H9 (cell line): ENCODE measurements at regions not wholly inside any gene's neighbourhood (a gene's known extent, or its start where the extent isn't known, plus 50 kb on each side); places are given as distances from the start of the nearest gene placed in this dataset.
"Not testable (repeated sequence)": the region's sequence is repeated elsewhere in the genome, so short reads cannot be mapped to it uniquely, and the experiment has no call there.

Experiments used
- DNase-seq: peaks from one replicate; pipeline ENCODE4 v3.0.0-alpha.2; 2017
- H2AFZ ChIP-seq: one replicate; pipeline ENCODE4 v1.6.1; 2013; ENCODE audit warnings: mild to moderate bottlenecking, low read length, control low read depth, moderate library complexity
- H2AK5ac ChIP-seq: 2 replicates; pipeline ENCODE4 v1.6.1; 2013; ENCODE audit warnings: low read length, control low read depth, mixed read lengths; ENCODE audit not compliant: insufficient read length
- H2BK120ac ChIP-seq: one replicate; pipeline ENCODE4 v1.6.1; 2013; ENCODE audit warnings: low read depth, mild to moderate bottlenecking, low read length, control low read depth, inconsistent platforms; ENCODE audit not compliant: poor library complexity, severe bottlenecking
- H2BK12ac ChIP-seq: 2 replicates; pipeline ENCODE4 v1.6.1; 2013; ENCODE audit warnings: low read length, control low read depth, mixed read lengths, low read depth; ENCODE audit not compliant: insufficient read length
- H2BK15ac ChIP-seq: 2 replicates; pipeline ENCODE4 v1.6.1; 2013; ENCODE audit warnings: low read depth, low read length, control low read depth
- H2BK20ac ChIP-seq: one replicate; pipeline ENCODE4 v1.6.1; 2013; ENCODE audit warnings: low read depth, mild to moderate bottlenecking, low read length, control low read depth, inconsistent platforms; ENCODE audit not compliant: poor library complexity, severe bottlenecking
- H2BK5ac ChIP-seq: 2 replicates; pipeline ENCODE4 v1.6.1; 2013; ENCODE audit warnings: low read length, control low read depth, mixed read lengths; ENCODE audit not compliant: insufficient read length
- H3K14ac ChIP-seq: 2 replicates; pipeline ENCODE4 v1.6.1; 2013; ENCODE audit warnings: low read length, control low read depth; ENCODE audit not compliant: insufficient read depth
- H3K18ac ChIP-seq: 2 replicates; pipeline ENCODE4 v1.6.1; 2013; ENCODE audit warnings: low read depth, mild to moderate bottlenecking, mixed read lengths, low read length, control low read depth; ENCODE audit not compliant: insufficient read length
- H3K23ac ChIP-seq: 2 replicates; pipeline ENCODE4 v1.6.1; 2013; ENCODE audit warnings: low read length, control low read depth, mixed read lengths, low read depth; ENCODE audit not compliant: insufficient read length
- H3K23me2 ChIP-seq: 2 replicates; pipeline ENCODE4 v1.6.1; 2013; ENCODE audit warnings: low read depth, mild to moderate bottlenecking, mixed read lengths, low read length, control low read depth; ENCODE audit not compliant: insufficient read length, poor library complexity, severe bottlenecking
- H3K27ac ChIP-seq: 2 replicates; pipeline ENCODE4 v1.5.1; 2013; ENCODE audit warnings: low read length, control low read depth, mixed read lengths, low read depth; ENCODE audit not compliant: insufficient read length
- H3K27me3 ChIP-seq: 2 replicates; pipeline ENCODE4 v1.6.1; 2013; ENCODE audit warnings: low read length, control low read depth, inconsistent platforms; ENCODE audit not compliant: insufficient read depth
- H3K4ac ChIP-seq: 2 replicates; pipeline ENCODE4 v1.6.1; 2013; ENCODE audit warnings: low read depth, mild to moderate bottlenecking, control low read depth, inconsistent platforms, low read length, moderate library complexity
- H3K4me1 ChIP-seq: 2 replicates; pipeline ENCODE4 v1.6.1; 2013; ENCODE audit warnings: low read length, control low read depth, inconsistent platforms; ENCODE audit not compliant: insufficient read depth
- H3K4me2 ChIP-seq: 2 replicates; pipeline ENCODE4 v1.6.1; 2013; ENCODE audit warnings: low read length, control low read depth, mixed read lengths; ENCODE audit not compliant: insufficient read length, insufficient read depth
- H3K56ac ChIP-seq: 2 replicates; pipeline ENCODE4 v1.6.1; 2013; ENCODE audit warnings: low read depth, mild to moderate bottlenecking, mixed read lengths, low read length, control low read depth; ENCODE audit not compliant: insufficient read length
- H3K79me1 ChIP-seq: 2 replicates; pipeline ENCODE4 v1.6.1; 2013; ENCODE audit warnings: low read depth, mild to moderate bottlenecking, moderate library complexity, low read length, control low read depth, inconsistent platforms; ENCODE audit not compliant: insufficient read depth, poor library complexity, severe bottlenecking
- H3K79me2 ChIP-seq: 2 replicates; pipeline ENCODE4 v1.6.1; 2013; ENCODE audit warnings: low read length, control low read depth, inconsistent platforms; ENCODE audit not compliant: insufficient read depth
- H3K9ac ChIP-seq: 2 replicates; pipeline ENCODE4 v1.6.1; 2013; ENCODE audit warnings: low read length, control low read depth, mixed read lengths; ENCODE audit not compliant: insufficient read length; ENCODE audit errors: extremely low read depth
- H3K9me3 ChIP-seq: one replicate; pipeline ENCODE4 v1.6.1; 2013; ENCODE audit warnings: low read depth, low read length, inconsistent platforms; ENCODE audit not compliant: control insufficient read depth
- H3T11ph ChIP-seq: one replicate; pipeline ENCODE4 v1.6.1; 2013; ENCODE audit warnings: mild to moderate bottlenecking, low read length, control low read depth, inconsistent platforms
- H4K20me1 ChIP-seq: one replicate; pipeline ENCODE4 v1.6.1; 2013; ENCODE audit not compliant: control insufficient read depth, insufficient read length, insufficient read depth
- H4K5ac ChIP-seq: 2 replicates; pipeline ENCODE4 v1.6.1; 2013; ENCODE audit warnings: low read depth, mild to moderate bottlenecking, mixed read lengths, low read length, control low read depth; ENCODE audit not compliant: insufficient read length
- H4K8ac ChIP-seq: replicated peaks from 2 replicates; pipeline ENCODE4 v1.6.1; 2013; ENCODE audit warnings: low read length, control low read depth, mixed read lengths, low read depth; ENCODE audit not compliant: insufficient read length
- H4K91ac ChIP-seq: 2 replicates; pipeline ENCODE4 v1.6.1; 2013; ENCODE audit warnings: low read depth, mild to moderate bottlenecking, moderate library complexity, mixed read lengths, low read length, control low read depth; ENCODE audit not compliant: insufficient read length
- H3K27ac Mint-ChIP-seq, 3 experiments: 2 replicates in 2 of 3; 3 replicates in 1 of 3; pipeline ENCODE4 v1.8.0; 2020 to 2021; ENCODE audit warnings: mixed read lengths in 3 of 3, mild to moderate bottlenecking in 1 of 3, moderate library complexity in 1 of 3
- H3K27me3 Mint-ChIP-seq: 2 replicates; pipeline ENCODE4 v1.8.0; 2021; ENCODE audit warnings: low read depth, mild to moderate bottlenecking, moderate library complexity, mixed read lengths
- H3K36me3 Mint-ChIP-seq, 3 experiments: 2 replicates in 2 of 3; 3 replicates in 1 of 3; pipeline ENCODE4 v1.8.0; 2020 to 2021; ENCODE audit warnings: low read depth in 3 of 3, mixed read lengths in 3 of 3; ENCODE audit not compliant: insufficient read depth in 1 of 3
- H3K4me1 Mint-ChIP-seq, 2 experiments: 2 replicates each; pipeline ENCODE4 v1.8.0; 2020; ENCODE audit warnings: mixed read lengths in 2 of 2
- H3K4me3 Mint-ChIP-seq, 2 experiments: 2 replicates in 1 of 2; 3 replicates in 1 of 2; pipeline ENCODE4 v1.8.0; 2020 to 2021; ENCODE audit warnings: mild to moderate bottlenecking in 2 of 2, mixed read lengths in 2 of 2, moderate library complexity in 1 of 2
- H3K9me3 Mint-ChIP-seq, 2 experiments: 2 replicates in 1 of 2; 3 replicates in 1 of 2; pipeline ENCODE4 v1.8.0; 2020; ENCODE audit warnings: mild to moderate bottlenecking in 2 of 2, mixed read lengths in 2 of 2, moderate library complexity in 1 of 2
- CTCF ChIP-seq: fragments of 200-600 bp; sonication (generic); conservative IDR thresholded peaks from 3 replicates; pipeline ENCODE4 v1.8.0; 2021; ENCODE audit warnings: antibody characterized with exemption, mild to moderate bottlenecking
- WGBS: extraction: QIAGEN DNeasy Blood & Tissue Kit; methylation state at CpG from one replicate; pipeline ENCODE4 v1.1.7; 2013; ENCODE audit warnings: missing lambda C conversion rate, low lambda C conversion rate, mixed read lengths; ENCODE audit not compliant: insufficient read length; ENCODE audit errors: extremely low coverage; 5-methylcytosine and 5-hydroxymethylcytosine counted together

GRCh38 chr11:41536021-41536568 is 76.6 kb upstream of the LRRC4C start:
- H4K91ac ChIP-seq, result no peak overlapping the region
- DNase-seq, result no peak
- H3K79me2 ChIP-seq, result no peaks in the 10 kb centered on the region
- no peak overlapping the region for H3K27ac Mint-ChIP-seq
- no peak overlapping the region for H3T11ph ChIP-seq
- no peak overlapping the region for H2AK5ac ChIP-seq
- peaks cover 2% of the 10 kb centered on the region; the same call in 1 of the 2 replicates for H3K4me1 ChIP-seq
- no peaks in the 10 kb centered on the region for H3K36me3 Mint-ChIP-seq
- H3K4me2 ChIP-seq, result no peak overlapping the region
- H3K27me3 ChIP-seq, result no peaks in the 10 kb centered on the region
- no peak overlapping the region for H3K27ac ChIP-seq
- H3K4me1 Mint-ChIP-seq, result peaks cover 15 to 25% of the 10 kb centered on the region in 2 experiments
- no peak overlapping the region for H4K8ac ChIP-seq
- H3K56ac ChIP-seq, result no peak overlapping the region
- H2BK12ac ChIP-seq, result no peak overlapping the region
- H3K4me3 Mint-ChIP-seq, result no peak overlapping the region
- H3K79me1 ChIP-seq, result no peaks in the 10 kb centered on the region
- no peaks in the 10 kb centered on the region for H3K27me3 Mint-ChIP-seq
- no peak overlapping the region for H3K23ac ChIP-seq
- no peaks in the 10 kb centered on the region for H3K9me3 Mint-ChIP-seq
- H3K4ac ChIP-seq, result no peak overlapping the region
- H4K5ac ChIP-seq, result no peak overlapping the region
- TF ChIP-seq CTCF, result no peak
- H3K18ac ChIP-seq, result no peak overlapping the region
- no CpG with 5 or more reads among the region's 10 CpGs for WGBS
- H2BK5ac ChIP-seq, result no peak overlapping the region
- no peak overlapping the region for H3K14ac ChIP-seq
- no peaks in the 10 kb centered on the region for H3K9me3 ChIP-seq
- H2AFZ ChIP-seq, result no peak overlapping the region
- no peak overlapping the region for H2BK15ac ChIP-seq
- no peak overlapping the region for H2BK120ac ChIP-seq
- H2BK20ac ChIP-seq, result no peak overlapping the region
- no peaks in the 10 kb centered on the region for H4K20me1 ChIP-seq
- no peak overlapping the region for H3K9ac ChIP-seq
- no peaks in the 10 kb centered on the region for H3K23me2 ChIP-seq

GRCh38 chr11:41544902-41545301 is 85.5 kb upstream of the LRRC4C start:
- not testable (repeated sequence) for H3K27ac Mint-ChIP-seq, H3K23ac ChIP-seq, H3K4me1 ChIP-seq, H2AK5ac ChIP-seq, H3K23me2 ChIP-seq, H3K79me1 ChIP-seq, H3K18ac ChIP-seq, H3K27me3 Mint-ChIP-seq, H3K27ac ChIP-seq, H3K4me1 Mint-ChIP-seq, H4K5ac ChIP-seq, H2BK12ac ChIP-seq, H4K20me1 ChIP-seq, H3K9ac ChIP-seq, H3K79me2 ChIP-seq, H3T11ph ChIP-seq, H3K14ac ChIP-seq, H3K4ac ChIP-seq, H2AFZ ChIP-seq, H3K4me2 ChIP-seq, H4K91ac ChIP-seq, H3K27me3 ChIP-seq, H3K56ac ChIP-seq, H2BK5ac ChIP-seq, H3K4me3 Mint-ChIP-seq, H3K9me3 ChIP-seq, H2BK120ac ChIP-seq, H4K8ac ChIP-seq, H2BK20ac ChIP-seq, H2BK15ac ChIP-seq
- WGBS, result no CpG with 5 or more reads among the region's 3 CpGs
- Mint-ChIP-seq H3K9me3 (peaks cover 14 to 16% of the 10 kb centered on the region in 2 experiments), H3K36me3 (peaks cover 5 to 11% (median 10%) of the 10 kb centered on the region in 3 experiments; a peak in 6 of 7 replicates)
- peak; percentile 42 for DNase-seq
